GM23248 (cell line): ENCODE measurements at regions not wholly inside any gene's neighbourhood (a gene's known extent, or its start where the extent isn't known, plus 50 kb on each side); places are given as distances from the start of the nearest gene placed in this dataset.

ENCODE experiments used
- EZH2 ChIP-seq: fragments of 200-600 bp; sonication (generic); IDR thresholded peaks from 2 replicates; pipeline ENCODE4 v1.6.1; 2018; ENCODE audit warnings: antibody characterized with exemption, mild to moderate bottlenecking; ENCODE audit not compliant: insufficient read depth, poor library complexity, severe bottlenecking
- EZH2phosphoT487 ChIP-seq: fragments of 200-600 bp; sonication (generic); IDR thresholded peaks from 2 replicates; pipeline ENCODE4 v1.6.1; 2018; ENCODE audit warnings: antibody characterized with exemption, moderate library complexity, mild to moderate bottlenecking, low read depth; ENCODE audit not compliant: insufficient read depth

DNA sequence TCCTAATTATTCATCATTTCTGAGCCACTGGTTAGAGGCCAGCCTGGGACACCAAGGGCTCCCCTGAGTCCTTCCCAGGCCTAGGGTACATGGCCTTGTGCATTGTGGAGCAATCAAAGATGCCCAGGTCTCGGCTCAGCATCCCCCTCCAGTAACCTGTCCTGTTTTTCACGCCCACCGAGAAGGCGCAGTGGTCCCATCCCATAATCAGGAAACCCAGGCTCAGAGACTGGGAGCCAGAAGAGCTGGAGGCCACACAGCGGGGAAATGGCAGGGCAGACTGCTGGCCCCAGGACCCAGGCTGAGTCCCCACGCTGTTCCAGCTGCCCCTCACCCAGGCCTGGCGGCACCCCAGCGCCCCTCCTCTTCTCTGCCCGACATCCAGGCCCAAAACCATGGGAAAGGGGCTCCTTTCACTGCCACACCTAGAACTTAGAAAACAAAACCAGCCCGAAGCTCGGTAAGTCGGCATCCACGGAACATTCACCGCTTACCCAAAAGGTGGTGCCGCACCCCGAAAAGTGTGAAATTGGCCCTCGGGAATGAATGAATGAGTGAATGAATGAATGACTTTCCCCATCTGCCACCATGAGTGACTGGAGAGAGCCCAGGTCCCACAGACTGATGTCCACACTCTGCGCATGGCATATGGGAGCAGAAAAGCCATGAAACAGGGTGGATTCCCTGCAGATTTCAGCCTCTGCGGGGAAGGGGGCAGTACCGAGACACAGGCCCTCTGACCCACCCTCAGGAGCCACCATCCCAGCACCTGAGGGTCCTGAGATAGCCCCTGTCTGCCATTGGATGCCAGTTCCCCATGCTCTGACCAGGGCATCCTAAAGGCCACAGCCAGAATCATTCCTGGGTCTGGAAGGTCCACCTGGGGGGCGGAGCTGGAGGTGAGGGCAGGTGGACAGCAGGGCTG, 132.5 kb downstream of the OLFM1 start:
- TF ChIP-seq EZH2 (no peak), EZH2phosphoT487 (no peak)
